ENCODE measurements at regions not wholly inside any gene's neighbourhood (a gene's known extent, or its start where the extent isn't known, plus 50 kb on each side); places are given as distances from the start of the nearest gene placed in this dataset.
"Not testable (repeated sequence)": the region's sequence is repeated elsewhere in the genome, so short reads cannot be mapped to it uniquely, and the experiment has no call there.

- no peaks in the 10 kb centered on the region for H3K27me3 Mint-ChIP-seq (ENCODE audit: insufficient read depth)
- H3K4me3 Mint-ChIP-seq = no peak overlapping the region
- H3K9me3 Mint-ChIP-seq = no peaks in the 10 kb centered on the region
- no peak overlapping the region for H3K27ac Mint-ChIP-seq
- intact Hi-C loops (cut with micrococcal nuclease) = no loop called here
- no peaks in the 10 kb centered on the region for H3K4me1 Mint-ChIP-seq (ENCODE audit: low read depth)
- no peak for DNase-seq (ENCODE audit: low spot score)
- no peaks in the 10 kb centered on the region for H3K36me3 Mint-ChIP-seq (ENCODE audit: low read depth)
Measured at GRCh38 chr6:11961923-11962322, 50.2 kb upstream of the HIVEP1 start.

GRCh38 chr6:11960909-11961779, 51.0 kb upstream of the HIVEP1 start:
- Mint-ChIP-seq H3K27ac (no peak overlapping the region), H3K4me1 (ENCODE audit: low read depth) (no peaks in the 10 kb centered on the region), H3K27me3 (ENCODE audit: insufficient read depth) (no peaks in the 10 kb centered on the region), H3K4me3 (no peak overlapping the region), H3K36me3 (ENCODE audit: low read depth) (no peaks in the 10 kb centered on the region), H3K9me3 (no peaks in the 10 kb centered on the region)
- no peak for DNase-seq (ENCODE audit: low spot score)
- intact Hi-C loops (cut with micrococcal nuclease) = no loop called here

DNA sequence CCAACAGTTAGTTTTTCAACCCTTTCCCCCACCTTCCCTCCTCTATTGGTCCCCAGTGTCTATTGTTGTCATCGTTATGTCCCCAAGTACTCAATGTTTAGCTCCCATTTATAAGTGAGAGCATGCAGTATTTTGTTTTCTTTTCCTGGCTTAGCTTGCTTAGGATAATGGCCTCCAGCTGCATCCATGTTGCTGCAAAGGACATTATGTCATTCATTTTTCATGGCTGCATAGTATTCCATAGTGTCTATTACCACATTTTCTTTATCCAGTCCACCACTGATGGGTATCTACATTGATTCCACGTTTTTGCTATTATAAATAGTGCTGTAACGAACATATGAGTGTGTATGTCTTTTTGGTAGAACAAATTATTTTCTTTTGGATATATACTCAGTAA, 55.3 kb upstream of the HIVEP1 start:
- Mint-ChIP-seq H3K4me3 (no peak overlapping the region), H3K27me3 (ENCODE audit: insufficient read depth) (peaks cover 4% of the 10 kb centered on the region), H3K36me3 (ENCODE audit: low read depth) (no peaks in the 10 kb centered on the region), H3K27ac (no peak overlapping the region), H3K4me1 (ENCODE audit: low read depth) (no peaks in the 10 kb centered on the region), H3K9me3 (no peaks in the 10 kb centered on the region)
- DNase-seq (ENCODE audit: low spot score) = no peak
- intact Hi-C loops (cut with micrococcal nuclease) = no loop called here

- Mint-ChIP-seq H3K4me1 (ENCODE audit: low read depth) (no peaks in the 10 kb centered on the region), H3K4me3 (no peak overlapping the region), H3K36me3 (ENCODE audit: low read depth) (no peaks in the 10 kb centered on the region), H3K27me3 (ENCODE audit: insufficient read depth) (peaks cover 4% of the 10 kb centered on the region), H3K9me3 (no peaks in the 10 kb centered on the region), H3K27ac (no peak overlapping the region)
- intact Hi-C loops (cut with micrococcal nuclease) = no loop called here
- DNase-seq (ENCODE audit: low spot score) = no peak
Measured at GRCh38 chr6:11953641-11954040, 58.5 kb upstream of the HIVEP1 start.

DNA sequence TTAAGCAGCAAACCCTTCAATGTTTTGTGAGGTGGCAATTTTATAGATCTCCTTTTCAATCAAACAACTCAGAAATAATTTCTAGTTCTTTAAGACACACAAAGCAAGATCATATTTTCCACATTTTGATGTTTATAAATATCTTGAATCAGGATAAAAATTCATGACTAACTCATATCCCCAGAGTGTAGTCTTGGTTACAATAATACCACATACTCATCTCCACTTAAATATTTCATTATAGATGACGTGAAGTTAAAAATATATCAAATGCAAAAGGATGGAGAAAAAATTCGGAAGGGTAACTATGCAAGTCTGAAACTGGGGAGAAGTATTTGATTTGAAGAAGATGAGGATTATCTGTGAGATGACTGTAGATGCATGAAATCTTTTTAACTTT, 59.8 kb upstream of the HIVEP1 start:
- intact Hi-C loops (cut with micrococcal nuclease) = no loop called here
- H3K27me3 Mint-ChIP-seq (ENCODE audit: insufficient read depth) = peaks cover 4% of the 10 kb centered on the region
- no peak overlapping the region for H3K4me3 Mint-ChIP-seq
- H3K27ac Mint-ChIP-seq = no peak overlapping the region
- no peaks in the 10 kb centered on the region for H3K9me3 Mint-ChIP-seq
- DNase-seq (ENCODE audit: low spot score) = no peak
- no peaks in the 10 kb centered on the region for H3K4me1 Mint-ChIP-seq (ENCODE audit: low read depth)
- no peaks in the 10 kb centered on the region for H3K36me3 Mint-ChIP-seq (ENCODE audit: low read depth)

DNA sequence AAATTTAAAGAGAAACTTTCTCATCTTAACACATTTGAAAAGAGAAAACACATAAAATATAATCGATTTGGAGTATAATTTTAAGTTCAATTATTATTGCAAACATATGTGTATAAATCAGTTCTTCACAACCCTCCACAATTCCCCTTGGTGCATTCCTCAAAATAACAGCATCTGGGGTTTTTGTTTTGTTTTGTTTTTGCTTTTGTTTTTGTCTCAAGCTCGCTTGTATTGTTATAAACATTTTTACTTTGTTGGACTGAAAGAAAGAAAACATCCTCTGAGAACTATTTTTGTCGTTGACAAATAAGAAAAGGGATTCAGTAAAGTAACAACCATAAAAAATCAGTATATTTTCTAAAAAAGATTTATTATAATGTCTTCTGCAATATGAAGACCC, 60.2 kb upstream of the HIVEP1 start:
- intact Hi-C loops (cut with micrococcal nuclease) = no loop called here
- Mint-ChIP-seq H3K4me3 (no peak overlapping the region), H3K27me3 (ENCODE audit: insufficient read depth) (peaks cover 4% of the 10 kb centered on the region), H3K27ac (no peak overlapping the region), H3K9me3 (no peaks in the 10 kb centered on the region), H3K36me3 (ENCODE audit: low read depth) (no peaks in the 10 kb centered on the region), H3K4me1 (ENCODE audit: low read depth) (no peaks in the 10 kb centered on the region)
- DNase-seq (ENCODE audit: low spot score) = no peak

DNA sequence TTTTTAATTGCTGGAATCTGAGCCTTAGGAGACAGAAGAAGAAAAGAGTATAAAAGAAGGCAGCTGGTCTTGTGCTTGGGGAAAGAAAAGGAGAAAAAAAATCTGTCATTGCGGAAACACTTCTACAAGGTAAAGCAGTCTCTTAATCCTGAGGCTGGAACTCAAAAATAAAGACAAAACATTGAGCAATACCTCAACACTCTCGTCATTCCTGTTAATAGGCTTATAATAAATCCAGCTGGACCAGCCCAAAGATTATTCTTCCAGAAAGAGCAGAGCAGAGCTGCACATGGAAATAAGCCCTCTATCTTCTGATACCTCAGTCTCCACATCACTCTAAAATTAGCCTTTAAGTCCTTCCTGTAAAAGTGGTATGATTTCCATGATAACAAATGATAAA, 62.0 kb upstream of the HIVEP1 start:
- intact Hi-C loops (cut with micrococcal nuclease) = no loop called here
- no peaks in the 10 kb centered on the region for H3K9me3 Mint-ChIP-seq

DNA sequence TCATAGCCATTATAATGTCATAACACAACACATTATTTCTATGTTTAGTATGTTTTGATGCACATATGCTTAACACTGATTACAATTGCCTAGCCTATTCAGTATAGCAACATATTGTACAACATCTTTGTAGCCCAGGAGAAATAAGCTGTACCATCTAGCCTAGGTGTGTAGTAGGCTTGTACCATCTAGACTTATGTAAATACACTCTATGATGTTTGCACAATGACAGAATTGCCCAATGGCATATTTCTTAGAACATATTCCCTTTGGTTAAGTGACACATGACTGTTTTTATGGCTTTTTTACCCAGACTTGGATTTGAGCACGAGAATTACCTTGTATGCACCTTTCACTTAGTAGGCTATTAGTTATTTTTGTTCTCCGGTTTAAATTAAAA, 64.5 kb upstream of the HIVEP1 start:
- no peak overlapping the region for H3K27ac Mint-ChIP-seq
- peaks cover 6% of the 10 kb centered on the region for H3K27me3 Mint-ChIP-seq (ENCODE audit: insufficient read depth)
- DNase-seq (ENCODE audit: low spot score) = no peak
- intact Hi-C loops (cut with micrococcal nuclease) = no loop called here
- peaks cover 1% of the 10 kb centered on the region for H3K4me1 Mint-ChIP-seq (ENCODE audit: low read depth)
- no peaks in the 10 kb centered on the region for H3K9me3 Mint-ChIP-seq
- no peak overlapping the region for H3K4me3 Mint-ChIP-seq
- no peaks in the 10 kb centered on the region for H3K36me3 Mint-ChIP-seq (ENCODE audit: low read depth)

More for the DNA sequence above, 62.0 kb upstream of the HIVEP1 start:
- H3K27ac Mint-ChIP-seq = no peak overlapping the region
- H3K36me3 Mint-ChIP-seq (ENCODE audit: low read depth) = no peaks in the 10 kb centered on the region
- H3K4me3 Mint-ChIP-seq = no peak overlapping the region
- H3K27me3 Mint-ChIP-seq (ENCODE audit: insufficient read depth) = peaks cover 4% of the 10 kb centered on the region
- no peaks in the 10 kb centered on the region for H3K4me1 Mint-ChIP-seq (ENCODE audit: low read depth)
- DNase-seq (ENCODE audit: low spot score) = no peak

DNA sequence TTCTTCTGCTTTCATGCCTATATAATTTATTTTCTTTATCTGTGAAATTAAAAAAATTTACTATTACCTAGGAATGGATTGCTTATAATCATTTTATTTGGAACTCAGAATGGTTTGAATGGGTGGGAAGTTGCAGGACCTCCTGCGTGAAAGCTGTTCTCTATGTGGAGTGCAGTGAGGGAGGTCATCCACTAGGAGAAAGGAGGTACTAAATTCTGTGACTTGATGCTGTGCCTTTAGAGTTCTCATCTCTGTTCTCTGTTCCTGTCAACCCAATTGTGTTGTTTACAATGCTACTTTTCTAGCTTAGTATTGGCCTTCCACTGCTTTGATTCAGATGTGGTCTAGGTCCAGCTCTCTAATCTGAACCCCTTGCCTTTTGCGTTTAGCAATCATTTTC, 65.0 kb upstream of the HIVEP1 start:
- intact Hi-C loops (cut with micrococcal nuclease) = no loop called here
- Mint-ChIP-seq H3K9me3 (no peaks in the 10 kb centered on the region), H3K4me3 (no peak overlapping the region), H3K36me3 (ENCODE audit: low read depth) (no peaks in the 10 kb centered on the region), H3K4me1 (ENCODE audit: low read depth) (peaks cover 6% of the 10 kb centered on the region), H3K27ac (no peak overlapping the region), H3K27me3 (ENCODE audit: insufficient read depth) (peaks cover 2% of the 10 kb centered on the region)
- no peak for DNase-seq (ENCODE audit: low spot score)

DNA sequence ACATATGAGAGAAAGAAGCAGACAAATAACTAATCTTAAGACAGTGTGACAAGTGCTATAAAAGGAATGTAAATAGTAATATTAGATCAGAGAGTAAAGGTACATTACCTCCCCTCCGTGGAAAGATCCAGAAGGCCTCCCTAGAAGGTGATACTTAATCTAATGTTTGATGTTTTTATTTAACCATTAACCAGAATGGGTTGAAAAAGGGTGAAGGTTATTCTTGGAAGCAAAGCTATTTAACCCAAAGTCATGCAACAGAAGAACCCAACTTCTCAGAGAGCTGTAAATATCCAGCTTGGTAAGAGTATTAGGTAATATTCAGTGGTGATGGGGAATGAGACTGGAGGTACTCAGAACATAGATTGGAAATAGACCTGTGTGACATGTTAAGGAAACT, 68.0 kb upstream of the HIVEP1 start:
- Mint-ChIP-seq H3K9me3 (no peaks in the 10 kb centered on the region), H3K36me3 (ENCODE audit: low read depth) (no peaks in the 10 kb centered on the region), H3K27ac (no peak overlapping the region)

DNA sequence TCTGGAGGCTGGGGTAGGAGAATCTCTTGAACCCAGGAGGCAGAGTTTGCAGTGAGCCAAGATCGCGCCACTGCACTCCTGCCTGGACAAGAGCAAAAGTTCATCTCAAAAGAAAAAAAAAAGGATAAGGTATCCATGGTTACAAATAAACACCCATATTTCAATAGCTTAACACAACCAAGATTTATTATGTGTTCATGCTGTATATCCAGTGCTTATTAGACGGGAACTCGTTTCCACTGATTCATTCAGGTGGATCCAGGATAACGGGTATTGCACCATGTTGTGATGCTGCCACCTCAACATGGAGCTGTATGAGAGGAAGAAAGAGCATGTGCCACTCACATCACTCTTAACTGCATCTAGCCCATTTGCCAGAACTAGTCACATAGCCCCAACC, 69.1 kb upstream of the HIVEP1 start:
- Mint-ChIP-seq H3K9me3 (no peaks in the 10 kb centered on the region), H3K27me3 (ENCODE audit: insufficient read depth) (peaks cover 2% of the 10 kb centered on the region), H3K36me3 (ENCODE audit: low read depth) (no peaks in the 10 kb centered on the region), H3K4me1 (ENCODE audit: low read depth) (peaks cover 8% of the 10 kb centered on the region), H3K27ac (no peak overlapping the region), H3K4me3 (no peak overlapping the region)
- intact Hi-C loops (cut with micrococcal nuclease) = no loop called here
- DNase-seq (ENCODE audit: low spot score) = no peak

More for the DNA sequence above, 68.0 kb upstream of the HIVEP1 start:
- peaks cover 2% of the 10 kb centered on the region for H3K27me3 Mint-ChIP-seq (ENCODE audit: insufficient read depth)
- DNase-seq (ENCODE audit: low spot score) = no peak
- H3K4me3 Mint-ChIP-seq = no peak overlapping the region
- peaks cover 8% of the 10 kb centered on the region for H3K4me1 Mint-ChIP-seq (ENCODE audit: low read depth)
- intact Hi-C loops (cut with micrococcal nuclease) = no loop called here

- peak overlapping the region; percentile 3 for H3K27ac Mint-ChIP-seq
- H3K36me3 Mint-ChIP-seq (ENCODE audit: low read depth) = no peaks in the 10 kb centered on the region
- no peak overlapping the region for H3K4me3 Mint-ChIP-seq
- intact Hi-C loops (cut with micrococcal nuclease) = no loop called here
- H3K9me3 Mint-ChIP-seq = no peaks in the 10 kb centered on the region
- no peak for DNase-seq (ENCODE audit: low spot score)
- H3K27me3 Mint-ChIP-seq (ENCODE audit: insufficient read depth) = peaks cover 2% of the 10 kb centered on the region
- peaks cover 8% of the 10 kb centered on the region for H3K4me1 Mint-ChIP-seq (ENCODE audit: low read depth)
Measured at GRCh38 chr6:11942185-11942864, 69.8 kb upstream of the HIVEP1 start.

GRCh38 chr6:11940532-11941166, 71.5 kb upstream of the HIVEP1 start:
- H3K27me3 Mint-ChIP-seq (ENCODE audit: insufficient read depth); H3K4me1 Mint-ChIP-seq (ENCODE audit: low read depth); intact Hi-C loops (cut with micrococcal nuclease); DNase-seq (ENCODE audit: low spot score); H3K36me3 Mint-ChIP-seq (ENCODE audit: low read depth); H3K4me3 Mint-ChIP-seq; H3K9me3 Mint-ChIP-seq; H3K27ac Mint-ChIP-seq: not testable (repeated sequence)
